ENCODE measurements at regions not wholly inside any gene's neighbourhood (a gene's known extent, or its start where the extent isn't known, plus 50 kb on each side); places are given as distances from the start of the nearest gene placed in this dataset.

GRCh38 chr5:68476854-68477253 is 261.3 kb downstream of the PIK3R1 start:
- no peak for TF ChIP-seq CTCF (IDR thresholded peaks at IDR 0.05)

- no peak for TF ChIP-seq CTCF (IDR thresholded peaks at IDR 0.05)
Measured at GRCh38 chr5:68478301-68479095, 262.9 kb downstream of the PIK3R1 start.

- no peak for TF ChIP-seq CTCF (IDR thresholded peaks at IDR 0.05)
Measured at GRCh38 chr5:68479524-68479923, 264.0 kb downstream of the PIK3R1 start.

- TF ChIP-seq CTCF (IDR thresholded peaks at IDR 0.05) = no peak
Measured at GRCh38 chr5:68480335-68480940, 264.9 kb downstream of the PIK3R1 start.

DNA sequence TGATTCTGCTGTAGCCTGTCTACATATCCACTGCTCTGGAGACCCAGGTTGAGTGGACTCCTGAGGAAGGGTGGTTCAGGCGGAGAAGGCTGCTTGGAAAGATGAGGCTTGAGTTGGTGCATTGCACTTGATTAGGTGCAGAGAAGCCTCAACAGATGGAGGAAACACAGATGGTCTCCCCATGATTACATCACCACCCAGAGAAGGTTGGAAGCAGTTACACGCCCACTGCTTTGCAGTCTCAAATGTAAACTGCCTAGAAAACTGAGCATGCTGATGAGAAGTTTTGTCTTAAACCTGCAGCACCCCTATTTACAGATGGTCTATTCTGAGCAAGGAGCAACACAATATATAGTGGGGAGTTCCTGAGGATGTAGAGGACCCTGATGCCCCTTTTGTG is 266.6 kb downstream of the PIK3R1 start:
- no peak for TF ChIP-seq CTCF (IDR thresholded peaks at IDR 0.05)

- no peak for TF ChIP-seq CTCF (IDR thresholded peaks at IDR 0.05)
Measured at GRCh38 chr5:68484307-68485068, 268.9 kb downstream of the PIK3R1 start.

DNA sequence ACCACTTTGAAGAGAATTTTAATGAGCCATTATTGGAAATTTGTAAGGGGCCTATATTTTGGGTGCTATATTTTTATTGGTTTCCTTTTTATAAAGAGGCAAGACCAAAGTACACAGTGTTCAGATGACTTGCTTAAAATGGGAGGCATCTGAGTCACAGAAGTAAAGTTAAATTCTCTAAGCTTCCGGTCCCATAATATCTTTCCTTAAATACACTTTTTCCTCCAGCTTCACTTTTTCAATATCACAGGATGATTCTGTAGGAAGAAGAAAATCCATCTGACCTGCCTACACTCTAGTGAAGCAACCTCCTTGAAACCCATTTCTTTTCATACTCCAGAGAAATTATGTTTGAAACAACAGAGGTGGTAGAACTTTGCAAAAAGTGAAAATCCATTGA is 274.0 kb downstream of the PIK3R1 start:
- no peak for TF ChIP-seq CTCF (IDR thresholded peaks at IDR 0.05)
